ENCODE measurements at regions not wholly inside any gene's neighbourhood (a gene's known extent, or its start where the extent isn't known, plus 50 kb on each side); places are given as distances from the start of the nearest gene placed in this dataset.

- no peak for TF ChIP-seq CTCF (IDR thresholded peaks at IDR 0.05; ENCODE audit: unreplicated experiment)
- no peak for DNase-seq (ENCODE audit: low spot score)
- H3K4me1 Mint-ChIP-seq (ENCODE audit: unreplicated experiment): no peaks in the 10 kb centered on the region
- peaks cover 6% of the 10 kb centered on the region for H3K9me3 Mint-ChIP-seq (ENCODE audit: unreplicated experiment)
- H3K4me3 Mint-ChIP-seq (ENCODE audit: unreplicated experiment): no peak overlapping the region
- H3K27ac Mint-ChIP-seq (ENCODE audit: unreplicated experiment): no peak overlapping the region
- no peaks in the 10 kb centered on the region for H3K36me3 Mint-ChIP-seq (ENCODE audit: low read depth, unreplicated experiment)
- peaks cover 5% of the 10 kb centered on the region for H3K27me3 Mint-ChIP-seq (ENCODE audit: unreplicated experiment)
Observed at GRCh38 chr16:75780669-75781068, 54.4 kb upstream of the CPHXL start.

- no peak for TF ChIP-seq CTCF (IDR thresholded peaks at IDR 0.05; ENCODE audit: unreplicated experiment)
Observed at GRCh38 chr16:75781683-75782343, 55.5 kb upstream of the CPHXL start.

GRCh38 chr16:75787440-75787839, 61.1 kb upstream of the CPHXL start:
- no peaks in the 10 kb centered on the region for H3K4me1 Mint-ChIP-seq (ENCODE audit: unreplicated experiment)
- H3K27me3 Mint-ChIP-seq (ENCODE audit: unreplicated experiment): peaks cover 3% of the 10 kb centered on the region
- H3K4me3 Mint-ChIP-seq (ENCODE audit: unreplicated experiment): no peak overlapping the region
- no peak overlapping the region for H3K27ac Mint-ChIP-seq (ENCODE audit: unreplicated experiment)
- peaks cover 6% of the 10 kb centered on the region for H3K9me3 Mint-ChIP-seq (ENCODE audit: unreplicated experiment)
- no peak for TF ChIP-seq CTCF (IDR thresholded peaks at IDR 0.05; ENCODE audit: unreplicated experiment)
- no peaks in the 10 kb centered on the region for H3K36me3 Mint-ChIP-seq (ENCODE audit: low read depth, unreplicated experiment)
- DNase-seq (ENCODE audit: low spot score): no peak

More at GRCh38 chr16:75781683-75782343, 55.5 kb upstream of the CPHXL start:
- Mint-ChIP-seq H3K27ac (ENCODE audit: unreplicated experiment) (no peak overlapping the region), H3K27me3 (ENCODE audit: unreplicated experiment) (peaks cover 5% of the 10 kb centered on the region), H3K9me3 (ENCODE audit: unreplicated experiment) (peaks cover under 1% of the 10 kb centered on the region), H3K36me3 (ENCODE audit: low read depth, unreplicated experiment) (no peaks in the 10 kb centered on the region), H3K4me3 (ENCODE audit: unreplicated experiment) (no peak overlapping the region), H3K4me1 (ENCODE audit: unreplicated experiment) (no peaks in the 10 kb centered on the region)
- DNase-seq (ENCODE audit: low spot score): no peak

GRCh38 chr16:75789237-75789636, 62.9 kb upstream of the CPHXL start:
- Mint-ChIP-seq H3K27me3 (ENCODE audit: unreplicated experiment) (peaks cover under 1% of the 10 kb centered on the region), H3K4me1 (ENCODE audit: unreplicated experiment) (no peaks in the 10 kb centered on the region), H3K4me3 (ENCODE audit: unreplicated experiment) (no peak overlapping the region), H3K9me3 (ENCODE audit: unreplicated experiment) (peaks cover 6% of the 10 kb centered on the region), H3K36me3 (ENCODE audit: low read depth, unreplicated experiment) (no peaks in the 10 kb centered on the region), H3K27ac (ENCODE audit: unreplicated experiment) (no peak overlapping the region)
- peak; percentile 8 for DNase-seq (ENCODE audit: low spot score)
- peak; percentile 85 for TF ChIP-seq CTCF (IDR thresholded peaks at IDR 0.05; ENCODE audit: unreplicated experiment)

- Mint-ChIP-seq H3K36me3 (ENCODE audit: low read depth, unreplicated experiment) (no peaks in the 10 kb centered on the region), H3K27ac (ENCODE audit: unreplicated experiment) (no peak overlapping the region), H3K27me3 (ENCODE audit: unreplicated experiment) (peaks cover 2% of the 10 kb centered on the region), H3K4me1 (ENCODE audit: unreplicated experiment) (no peaks in the 10 kb centered on the region), H3K4me3 (ENCODE audit: unreplicated experiment) (no peak overlapping the region), H3K9me3 (ENCODE audit: unreplicated experiment) (peaks cover 21% of the 10 kb centered on the region)
- no peak for TF ChIP-seq CTCF (IDR thresholded peaks at IDR 0.05; ENCODE audit: unreplicated experiment)
- DNase-seq (ENCODE audit: low spot score): no peak
Observed at GRCh38 chr16:75792771-75793492, 66.6 kb upstream of the CPHXL start.
